ENCODE measurements at regions not wholly inside any gene's neighbourhood (a gene's known extent, or its start where the extent isn't known, plus 50 kb on each side); places are given as distances from the start of the nearest gene placed in this dataset.

DNA sequence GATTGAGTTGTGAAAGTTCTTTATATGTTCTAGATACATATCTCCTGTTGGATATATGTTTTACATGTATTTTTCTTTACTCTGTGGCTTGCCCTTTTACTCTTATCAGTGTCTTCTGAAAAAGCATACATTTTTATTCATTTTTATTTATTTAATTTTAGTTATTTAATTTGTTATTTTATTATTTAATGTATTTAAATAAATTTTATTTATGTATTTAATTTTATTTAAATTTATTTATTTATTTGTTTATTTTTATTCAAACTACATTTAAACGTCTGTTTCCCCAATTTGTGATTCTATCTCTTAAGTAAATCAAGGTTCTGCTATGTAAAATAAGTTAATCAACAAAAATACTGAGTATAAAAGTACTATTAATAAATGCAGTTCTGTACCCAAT is 279.1 kb upstream of the AKR1E2 start:
- Histone ChIP-seq H3K36me3 (no peaks in the 10 kb centered on the region), H3K27me3 (no peaks in the 10 kb centered on the region), H3K4me3 (no peak overlapping the region), H3K27ac (no peak overlapping the region), H3K4me1 (peaks cover 0 to 16% (median 11%) of the 10 kb centered on the region in 4 donors), H3K9me3 (no peaks in the 10 kb centered on the region)
- WGBS, 2 donors, result 54 to 77% methylated on average over 1 of the region's 1 CpG
- no peak for DNase-seq
- intact Hi-C loops (cut with DNase I), result no loop called here
- TF ChIP-seq EP300 (IDR thresholded peaks at IDR 0.05) (no peak), POLR2AphosphoS5 (IDR thresholded peaks at IDR 0.05) (no peak), POLR2A (IDR thresholded peaks at IDR 0.05) (no peak)
- TF ChIP-seq, protein P1, sequence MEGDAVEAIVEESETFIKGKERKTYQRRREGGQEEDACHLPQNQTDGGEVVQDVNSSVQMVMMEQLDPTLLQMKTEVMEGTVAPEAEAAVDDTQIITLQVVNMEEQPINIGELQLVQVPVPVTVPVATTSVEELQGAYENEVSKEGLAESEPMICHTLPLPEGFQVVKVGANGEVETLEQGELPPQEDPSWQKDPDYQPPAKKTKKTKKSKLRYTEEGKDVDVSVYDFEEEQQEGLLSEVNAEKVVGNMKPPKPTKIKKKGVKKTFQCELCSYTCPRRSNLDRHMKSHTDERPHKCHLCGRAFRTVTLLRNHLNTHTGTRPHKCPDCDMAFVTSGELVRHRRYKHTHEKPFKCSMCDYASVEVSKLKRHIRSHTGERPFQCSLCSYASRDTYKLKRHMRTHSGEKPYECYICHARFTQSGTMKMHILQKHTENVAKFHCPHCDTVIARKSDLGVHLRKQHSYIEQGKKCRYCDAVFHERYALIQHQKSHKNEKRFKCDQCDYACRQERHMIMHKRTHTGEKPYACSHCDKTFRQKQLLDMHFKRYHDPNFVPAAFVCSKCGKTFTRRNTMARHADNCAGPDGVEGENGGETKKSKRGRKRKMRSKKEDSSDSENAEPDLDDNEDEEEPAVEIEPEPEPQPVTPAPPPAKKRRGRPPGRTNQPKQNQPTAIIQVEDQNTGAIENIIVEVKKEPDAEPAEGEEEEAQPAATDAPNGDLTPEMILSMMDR (IDR thresholded peaks at IDR 0.05), result no peak

DNA sequence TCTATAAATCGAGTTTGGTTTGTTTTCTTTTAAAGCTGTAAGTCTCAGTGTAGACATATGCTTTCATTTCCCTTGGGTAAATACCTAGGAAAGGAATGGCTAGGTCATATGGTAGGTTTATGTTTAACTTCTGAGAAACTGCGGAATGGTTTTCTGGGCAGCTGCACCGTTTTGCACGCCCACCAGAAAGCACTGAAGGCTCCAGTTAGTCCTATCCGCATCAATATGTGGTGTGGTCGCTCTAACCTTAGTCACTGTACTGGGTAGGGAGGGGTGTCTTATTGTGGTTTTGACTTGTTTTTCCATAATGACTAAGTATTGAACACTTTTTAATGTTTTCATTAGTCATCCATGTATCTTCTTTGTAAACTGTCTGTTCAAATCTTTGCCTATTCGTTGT is 279.5 kb upstream of the AKR1E2 start:
- H3K36me3 ChIP-seq, result no peaks in the 10 kb centered on the region
- 24 to 66% methylated on average over 7 of the region's 7 CpGs for WGBS, 2 donors
- TF ChIP-seq POLR2AphosphoS5 (IDR thresholded peaks at IDR 0.05), result no peak
- TF ChIP-seq POLR2A (IDR thresholded peaks at IDR 0.05), result no peak
- TF ChIP-seq, protein P1 (IDR thresholded peaks at IDR 0.05), result no peak
- TF ChIP-seq EP300 (IDR thresholded peaks at IDR 0.05), result no peak

DNA sequence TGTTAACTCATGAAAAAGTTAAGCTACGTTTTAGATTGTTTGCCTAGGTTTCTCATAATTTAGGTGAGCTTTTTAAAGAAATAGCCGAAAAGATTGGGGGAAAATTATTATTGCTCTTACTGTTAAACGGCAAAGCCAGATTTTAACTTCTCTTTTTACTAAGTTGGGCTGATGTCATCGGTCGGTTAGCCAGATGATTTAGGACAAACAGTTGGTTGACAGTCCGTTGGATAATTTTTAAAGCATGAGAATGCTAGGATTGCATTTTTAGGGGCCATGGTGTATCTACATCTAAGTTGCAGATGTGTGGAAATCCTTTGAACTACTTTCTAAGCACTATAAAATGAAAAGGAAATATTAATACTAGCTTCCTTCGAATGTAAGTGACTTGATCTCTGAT is 280.9 kb upstream of the AKR1E2 start:
- no peaks in the 10 kb centered on the region for H3K27me3 ChIP-seq
- H3K27ac ChIP-seq, result peak overlapping the region in 1 of 4 donors; percentile 40
- no peaks in the 10 kb centered on the region for H3K9me3 ChIP-seq
- TF ChIP-seq POLR2AphosphoS5 (IDR thresholded peaks at IDR 0.05), result no peak
- peaks cover 0 to 16% (median 11%) of the 10 kb centered on the region in 4 donors for H3K4me1 ChIP-seq
- intact Hi-C loops (cut with DNase I), result no loop called here
- no peak for DNase-seq
- WGBS, 2 donors, result 44 to 81% methylated on average over 7 of the region's 7 CpGs
- no peaks in the 10 kb centered on the region for H3K36me3 ChIP-seq
- no peak overlapping the region for H3K4me3 ChIP-seq

More for the DNA sequence above, 279.5 kb upstream of the AKR1E2 start:
- no peak for DNase-seq
- H3K27ac ChIP-seq, result no peak overlapping the region
- no peaks in the 10 kb centered on the region for H3K9me3 ChIP-seq
- H3K27me3 ChIP-seq, result no peaks in the 10 kb centered on the region
- intact Hi-C loops (cut with DNase I), result no loop called here
- peaks cover 0 to 16% (median 11%) of the 10 kb centered on the region in 4 donors for H3K4me1 ChIP-seq
- no peak overlapping the region for H3K4me3 ChIP-seq

DNA sequence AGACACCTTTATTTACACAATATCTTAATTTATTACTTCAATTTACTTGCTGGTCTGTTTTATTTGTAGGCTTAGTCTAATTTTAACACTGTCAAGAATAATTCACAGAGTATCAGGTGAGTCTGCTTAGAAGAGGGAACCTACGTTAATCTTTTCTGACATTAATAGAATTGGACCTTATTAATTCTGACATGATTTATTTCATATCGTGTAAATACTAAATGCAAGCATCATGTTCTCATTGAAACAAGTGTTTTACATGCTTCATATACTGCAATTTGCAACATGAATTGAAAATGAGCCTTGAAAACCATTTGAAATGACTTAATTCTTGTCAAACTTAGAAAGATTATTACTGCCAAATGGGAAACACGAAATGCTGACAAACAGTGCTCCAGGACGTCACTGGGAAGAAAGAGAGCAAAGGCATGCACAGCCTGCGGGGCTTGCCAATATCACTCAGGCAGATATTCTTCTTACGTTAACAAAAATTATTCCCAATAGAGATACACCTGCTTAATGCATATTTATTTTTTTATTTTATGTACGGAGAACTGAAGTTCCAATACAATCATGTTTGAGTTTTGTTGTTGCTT is 282.0 kb upstream of the AKR1E2 start:
- H3K4me1 ChIP-seq, result peaks cover 0 to 16% (median 11%) of the 10 kb centered on the region in 4 donors
- intact Hi-C loops (cut with DNase I), result no loop called here
- DNase-seq, result no peak
- 82 to 87% methylated on average over 7 of the region's 7 CpGs for WGBS, 2 donors
- peak overlapping the region in 1 of 4 donors; percentile 40 for H3K27ac ChIP-seq
- no peaks in the 10 kb centered on the region for H3K36me3 ChIP-seq
- peak overlapping the region in 1 of 4 donors; percentile 3 for H3K4me3 ChIP-seq
- no peaks in the 10 kb centered on the region for H3K27me3 ChIP-seq
- H3K9me3 ChIP-seq, result no peaks in the 10 kb centered on the region
- TF ChIP-seq POLR2A (IDR thresholded peaks at IDR 0.05) (no peak), POLR2AphosphoS5 (IDR thresholded peaks at IDR 0.05) (peak; percentile 22 to 75 (median 53)), EP300 (IDR thresholded peaks at IDR 0.05) (peak in 2 of 4 donors; percentile 38 to 41)
- TF ChIP-seq, protein P1 (IDR thresholded peaks at IDR 0.05), result no peak

DNA sequence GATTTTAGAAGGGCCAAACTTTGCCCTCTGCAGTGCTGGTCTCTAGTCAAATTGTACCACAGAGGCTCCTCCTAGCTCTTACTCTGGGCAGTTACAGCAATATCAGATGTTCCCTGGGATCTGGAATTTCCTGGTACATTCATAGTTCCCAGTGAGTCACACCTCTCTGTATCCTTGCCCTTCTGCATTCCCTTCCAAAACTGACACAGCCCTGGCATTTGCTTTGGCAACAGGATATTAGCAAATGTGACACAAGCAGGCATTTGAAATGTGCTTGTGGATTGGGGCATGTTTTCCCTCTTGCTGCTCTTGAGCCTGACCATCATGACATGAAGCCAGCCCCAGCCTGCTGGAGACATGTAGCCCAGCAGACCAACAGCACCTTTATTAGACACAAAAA is 284.7 kb upstream of the AKR1E2 start:
- Histone ChIP-seq H3K9me3 (peaks cover 0 to 6% (median 2%) of the 10 kb centered on the region in 4 donors), H3K27ac (peak overlapping the region in 1 of 4 donors; percentile 30), H3K4me3 (no peak overlapping the region), H3K4me1 (peaks cover 0 to 16% (median 11%) of the 10 kb centered on the region in 4 donors), H3K36me3 (no peaks in the 10 kb centered on the region), H3K27me3 (no peaks in the 10 kb centered on the region)
- TF ChIP-seq, protein P1 (IDR thresholded peaks at IDR 0.05), result no peak
- TF ChIP-seq EP300 (IDR thresholded peaks at IDR 0.05) (no peak), POLR2AphosphoS5 (IDR thresholded peaks at IDR 0.05) (no peak), POLR2A (IDR thresholded peaks at IDR 0.05) (no peak)
- no peak for DNase-seq
- intact Hi-C loops (cut with DNase I), result no loop called here

Data from sigmoid colon (tissue), 6 donors.